BLaER1 (cell line): ENCODE measurements at regions not wholly inside any gene's neighbourhood (a gene's known extent, or its start where the extent isn't known, plus 50 kb on each side); places are given as distances from the start of the nearest gene placed in this dataset.

Experiments
- H3K27ac ChIP-seq: shearing (Covaris generic); formaldehyde crosslinking; 2 replicates; pipeline ENCODE4 v1.8.1; 2022
- H3K27me3 ChIP-seq: shearing (Covaris generic); formaldehyde crosslinking; 2 replicates; pipeline ENCODE4 v1.8.1; 2022
- H3K36me3 ChIP-seq: shearing (Covaris generic); formaldehyde crosslinking; 2 replicates; pipeline ENCODE4 v1.8.1; 2022
- H3K4me1 ChIP-seq: shearing (Covaris generic); formaldehyde crosslinking; 2 replicates; pipeline ENCODE4 v1.8.1; 2022
- H3K4me2 ChIP-seq: shearing (Covaris generic); formaldehyde crosslinking; 2 replicates; pipeline ENCODE4 v1.8.1; 2022
- H3K4me3 ChIP-seq: shearing (Covaris generic); formaldehyde crosslinking; 2 replicates; pipeline ENCODE4 v1.8.1; 2022
- H3K9ac ChIP-seq: shearing (Covaris generic); formaldehyde crosslinking; 2 replicates; pipeline ENCODE4 v1.8.1; 2022
- H3K9me3 ChIP-seq: shearing (Covaris generic); formaldehyde crosslinking; 2 replicates; pipeline ENCODE4 v1.8.1; 2022
- H4K20me1 ChIP-seq: shearing (Covaris generic); formaldehyde crosslinking; 2 replicates; pipeline ENCODE4 v1.8.1; 2022
- Cebpa-rat ChIP-seq: shearing (Covaris generic); IDR thresholded peaks from 2 replicates; pipeline ENCODE4 v1.8.1; 2022

DNA sequence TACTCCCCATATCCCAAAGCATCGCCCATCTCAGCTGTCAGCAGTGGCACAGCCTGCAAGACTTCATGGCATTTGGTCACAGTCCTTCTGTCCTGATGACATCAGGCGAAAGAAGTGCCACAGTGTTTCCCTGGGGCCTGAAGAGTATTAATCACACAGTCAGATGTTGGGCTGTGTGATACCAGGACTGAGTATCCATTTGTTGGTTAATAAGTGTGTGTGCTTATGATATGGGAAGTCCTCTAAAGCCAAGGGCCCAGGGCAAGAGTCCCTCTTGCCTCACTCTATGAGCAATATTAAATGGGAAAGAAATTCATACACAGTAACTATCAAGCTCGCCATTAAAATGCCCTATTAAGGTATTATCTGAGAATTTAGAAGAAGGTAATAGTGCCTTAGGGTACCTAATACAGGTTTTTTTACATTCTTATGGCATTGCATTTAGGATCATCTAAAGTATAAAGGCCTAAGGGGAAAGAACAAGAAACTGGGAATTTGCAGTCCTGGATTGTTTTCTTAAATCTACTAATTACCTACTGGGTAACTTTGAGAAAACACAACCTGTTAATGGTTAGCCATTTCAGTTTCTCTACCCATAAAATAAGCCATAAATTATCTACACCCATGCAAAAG is 204.1 kb upstream of the PREP start:
- Histone ChIP-seq H3K4me2 (no peak overlapping the region), H3K27ac (no peak overlapping the region), H3K27me3 (no peaks in the 10 kb centered on the region), H3K4me1 (no peaks in the 10 kb centered on the region), H3K4me3 (no peak overlapping the region), H3K9ac (no peak overlapping the region), H3K9me3 (no peaks in the 10 kb centered on the region), H4K20me1 (no peaks in the 10 kb centered on the region), H3K36me3 (no peaks in the 10 kb centered on the region)
- TF ChIP-seq Cebpa-rat: no peak

DNA sequence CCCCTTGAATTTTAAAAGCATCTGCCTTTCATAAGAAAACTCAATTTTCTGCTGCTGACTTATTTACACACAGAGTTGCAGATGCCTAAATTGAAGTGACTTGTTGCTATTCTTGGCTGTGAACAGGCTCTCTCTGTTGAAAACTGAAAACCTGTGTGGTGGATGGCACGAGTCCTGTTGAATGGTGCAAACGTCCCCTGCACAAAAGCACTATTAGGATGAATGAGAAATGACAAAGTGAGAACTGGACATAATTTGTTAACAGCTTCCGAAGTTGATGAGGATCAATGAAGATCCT is 201.7 kb upstream of the PREP start:
- Histone ChIP-seq H3K4me2 (no peak overlapping the region), H3K4me1 (no peaks in the 10 kb centered on the region), H3K27ac (no peak overlapping the region), H3K9me3 (no peaks in the 10 kb centered on the region), H3K4me3 (no peak overlapping the region), H3K27me3 (no peaks in the 10 kb centered on the region), H3K9ac (no peak overlapping the region), H3K36me3 (no peaks in the 10 kb centered on the region), H4K20me1 (no peaks in the 10 kb centered on the region)
- TF ChIP-seq Cebpa-rat: no peak

DNA sequence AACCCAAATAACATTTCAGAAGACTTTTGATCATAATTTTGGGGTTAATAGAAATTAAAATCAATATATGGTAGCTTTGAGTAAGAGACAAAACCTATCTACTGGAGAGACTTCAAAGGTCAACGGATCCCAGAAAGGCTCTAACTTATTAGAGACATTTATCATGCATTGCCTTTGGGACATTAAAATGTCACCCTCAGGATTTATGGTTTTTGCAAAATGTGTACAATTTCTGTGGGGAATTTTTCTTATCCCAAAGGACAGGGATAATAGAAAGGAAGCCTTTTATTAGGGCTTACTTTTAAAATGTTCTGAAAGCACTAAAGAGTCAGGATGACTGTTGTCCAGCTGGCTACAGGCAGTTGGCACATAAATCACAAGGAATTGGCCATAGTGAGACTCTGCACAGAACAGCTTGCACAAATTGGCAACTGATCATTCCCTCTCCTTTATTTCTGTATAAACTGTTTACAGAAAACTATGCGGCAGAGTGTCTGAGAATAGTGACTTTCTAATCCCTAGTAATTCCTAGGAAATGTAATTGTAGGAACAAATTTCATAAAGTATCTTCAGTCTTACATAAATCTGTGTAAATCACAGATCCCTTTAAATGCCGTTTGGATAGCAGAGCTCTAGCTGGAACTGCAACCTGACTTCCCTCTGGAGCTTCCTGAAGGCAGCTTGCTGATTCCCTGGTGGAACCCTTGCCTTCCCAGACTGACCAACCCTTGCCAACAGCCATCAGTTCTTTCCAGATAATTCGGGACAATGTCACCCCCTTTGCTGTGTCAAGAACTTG is 201.1 kb upstream of the PREP start:
- Histone ChIP-seq H3K4me3 (no peak overlapping the region), H4K20me1 (no peaks in the 10 kb centered on the region), H3K27ac (no peak overlapping the region), H3K9me3 (no peaks in the 10 kb centered on the region), H3K4me2 (no peak overlapping the region), H3K27me3 (no peaks in the 10 kb centered on the region), H3K9ac (no peak overlapping the region), H3K36me3 (no peaks in the 10 kb centered on the region), H3K4me1 (no peaks in the 10 kb centered on the region)
- no peak for TF ChIP-seq Cebpa-rat

DNA sequence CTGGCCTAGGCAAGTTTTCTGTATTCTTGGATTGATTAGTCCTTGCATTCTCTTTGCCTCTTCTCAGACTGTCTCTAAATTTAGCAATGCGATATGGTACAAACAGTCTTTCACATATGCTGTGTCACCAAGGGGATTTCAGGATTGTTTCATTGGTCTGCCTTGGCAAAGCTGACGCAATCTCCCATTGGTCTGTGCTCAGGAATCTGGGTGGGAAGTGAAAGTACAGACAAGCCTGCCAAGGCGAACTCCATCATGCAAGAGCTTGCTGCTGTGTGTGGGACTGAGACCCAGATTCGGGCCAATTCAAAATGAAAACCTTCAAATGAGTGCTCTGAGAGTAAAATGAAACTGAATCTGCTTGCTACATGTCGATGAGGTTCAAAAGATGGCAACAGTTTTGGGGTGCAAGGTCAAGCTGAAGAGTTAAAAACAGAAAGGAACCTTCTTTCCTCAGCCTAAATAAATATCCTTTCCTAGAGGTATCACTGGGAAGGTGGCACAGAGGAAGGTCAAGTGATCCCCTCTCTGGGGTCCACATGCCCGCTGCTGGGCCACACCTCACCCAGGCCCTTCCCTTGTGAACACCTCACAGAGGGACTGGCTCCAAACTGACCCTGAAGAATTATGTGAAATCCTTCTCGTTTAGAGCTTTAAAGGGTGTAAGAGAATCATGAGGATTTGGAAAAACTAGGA is 198.8 kb upstream of the PREP start:
- Histone ChIP-seq H3K4me2 (no peak overlapping the region), H3K27me3 (no peaks in the 10 kb centered on the region), H3K36me3 (no peaks in the 10 kb centered on the region), H3K9ac (no peak overlapping the region), H3K4me1 (no peaks in the 10 kb centered on the region), H3K4me3 (no peak overlapping the region), H3K27ac (no peak overlapping the region), H3K9me3 (peaks cover 6% of the 10 kb centered on the region), H4K20me1 (no peaks in the 10 kb centered on the region)
- TF ChIP-seq Cebpa-rat: no peak

DNA sequence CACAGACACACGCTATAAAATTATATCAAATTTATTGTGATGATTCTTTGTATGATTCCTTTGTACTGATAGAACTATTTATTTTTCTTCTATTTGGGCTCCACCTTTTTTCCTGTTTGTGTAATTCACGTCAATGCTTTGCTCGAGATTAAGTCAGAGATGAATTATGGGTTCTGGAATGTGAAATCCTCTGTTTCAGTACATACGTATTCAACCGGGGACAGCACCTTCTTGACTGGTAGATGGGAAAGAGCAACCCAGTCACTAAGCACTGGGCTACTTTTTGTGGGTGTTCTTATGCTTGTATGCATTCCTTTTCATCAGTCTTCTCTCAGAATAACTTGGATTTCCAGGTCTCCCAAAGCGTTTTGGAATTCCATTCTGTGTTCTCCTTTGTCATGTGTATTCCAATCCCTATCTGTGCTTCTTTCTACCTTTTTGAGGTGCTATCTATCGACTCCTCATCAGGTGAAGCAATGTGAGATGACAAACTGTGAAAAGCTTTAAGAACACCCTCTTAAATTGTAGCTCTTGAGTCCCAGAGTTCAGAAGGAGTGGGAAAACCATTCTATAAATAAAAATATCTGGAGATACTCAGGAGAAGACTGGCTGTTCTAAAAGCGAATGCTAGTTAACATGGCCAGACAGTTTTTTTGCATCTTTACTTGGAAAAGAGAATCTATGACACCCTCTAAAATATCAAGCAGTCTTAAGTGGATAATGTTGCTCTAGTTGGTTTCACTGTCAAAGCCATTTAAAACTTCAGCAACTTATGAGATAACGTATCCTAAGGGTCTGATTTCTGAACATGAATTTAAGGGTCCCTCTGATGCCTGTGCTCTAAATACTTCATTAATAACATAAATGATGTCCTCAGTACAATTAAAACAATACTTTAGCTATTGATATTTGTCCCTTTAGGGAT is 197.7 kb upstream of the PREP start:
- H3K9ac ChIP-seq: no peak overlapping the region
- H4K20me1 ChIP-seq: no peaks in the 10 kb centered on the region
- no peaks in the 10 kb centered on the region for H3K4me1 ChIP-seq

DNA sequence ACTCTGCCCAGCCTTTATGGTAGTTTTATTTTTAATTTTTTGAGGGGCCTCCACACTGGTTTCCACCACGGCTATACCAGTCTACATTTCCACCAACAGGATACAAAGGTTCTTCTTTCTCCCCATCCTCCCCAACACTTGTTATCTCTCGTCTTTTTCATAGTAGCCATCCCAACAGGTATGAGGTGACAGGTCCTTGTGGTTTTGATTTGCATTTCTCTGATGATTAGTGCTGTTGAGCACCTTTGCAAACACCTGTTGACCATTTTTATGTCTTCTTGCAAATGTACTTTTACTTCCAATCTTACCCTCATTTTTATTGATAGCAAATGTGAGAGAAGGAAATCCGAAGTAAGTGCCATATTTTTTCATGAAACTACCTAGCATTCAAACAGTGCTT is 195.4 kb upstream of the PREP start:
- Histone ChIP-seq H3K4me3 (no peak overlapping the region), H3K9me3 (peaks cover 6% of the 10 kb centered on the region), H4K20me1 (no peaks in the 10 kb centered on the region), H3K36me3 (no peaks in the 10 kb centered on the region), H3K4me2 (no peak overlapping the region), H3K27ac (no peak overlapping the region), H3K4me1 (no peaks in the 10 kb centered on the region), H3K9ac (no peak overlapping the region), H3K27me3 (no peaks in the 10 kb centered on the region)
- no peak for TF ChIP-seq Cebpa-rat

More for the DNA sequence above, 197.7 kb upstream of the PREP start:
- Histone ChIP-seq H3K4me3 (no peak overlapping the region), H3K4me2 (no peak overlapping the region), H3K9me3 (peaks cover 6% of the 10 kb centered on the region), H3K27me3 (no peaks in the 10 kb centered on the region), H3K27ac (no peak overlapping the region), H3K36me3 (no peaks in the 10 kb centered on the region)
- no peak for TF ChIP-seq Cebpa-rat

DNA sequence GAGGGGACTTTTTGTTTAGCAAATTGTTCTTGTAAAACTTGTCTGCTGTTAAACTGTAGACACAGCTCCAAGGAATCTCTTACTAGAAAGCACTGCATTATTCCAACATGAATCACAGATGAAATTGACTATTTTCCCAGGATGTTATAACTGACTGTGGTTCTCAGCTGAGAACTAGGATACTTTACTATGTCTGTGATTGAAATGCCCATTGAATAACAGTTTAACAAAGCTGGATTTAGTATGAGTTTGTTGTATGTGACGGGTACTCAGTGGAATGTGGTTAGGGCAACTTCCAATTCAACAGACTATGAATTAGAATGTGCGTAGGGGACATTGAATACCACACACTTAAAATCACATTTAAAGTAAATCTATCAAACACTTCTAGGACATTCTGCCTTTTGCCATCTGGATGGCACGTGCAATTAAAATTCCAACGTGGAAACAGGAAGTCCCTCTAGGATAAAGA is 193.4 kb upstream of the PREP start:
- no peak overlapping the region for H3K9ac ChIP-seq
- no peaks in the 10 kb centered on the region for H4K20me1 ChIP-seq
- H3K4me3 ChIP-seq: no peak overlapping the region
- H3K4me2 ChIP-seq: no peak overlapping the region
- TF ChIP-seq Cebpa-rat: no peak
- H3K27me3 ChIP-seq: no peaks in the 10 kb centered on the region
- no peak overlapping the region for H3K27ac ChIP-seq
- peaks cover 6% of the 10 kb centered on the region for H3K9me3 ChIP-seq
- no peaks in the 10 kb centered on the region for H3K4me1 ChIP-seq
- H3K36me3 ChIP-seq: no peaks in the 10 kb centered on the region

DNA sequence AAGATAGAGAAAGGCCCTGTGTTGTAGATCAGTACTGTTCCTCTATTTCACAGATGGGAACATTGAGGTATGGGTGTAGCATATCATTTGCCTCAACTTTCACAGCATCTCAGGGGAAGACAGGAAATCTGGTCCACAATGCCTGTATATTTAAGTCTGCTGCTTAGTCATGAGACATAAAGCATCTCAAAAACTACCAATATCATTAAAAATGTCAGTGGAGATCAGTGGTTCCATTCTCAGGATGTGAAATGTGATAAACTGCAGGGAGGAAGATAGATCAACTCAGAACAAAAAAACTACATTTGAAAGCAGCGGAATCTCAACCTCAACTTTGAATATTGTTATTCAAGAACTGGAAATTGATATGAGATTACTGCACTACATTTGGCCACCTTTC is 192.9 kb upstream of the PREP start:
- H3K27me3 ChIP-seq: no peaks in the 10 kb centered on the region
- no peaks in the 10 kb centered on the region for H4K20me1 ChIP-seq
- peaks cover 6% of the 10 kb centered on the region for H3K9me3 ChIP-seq
- no peaks in the 10 kb centered on the region for H3K36me3 ChIP-seq
- H3K4me3 ChIP-seq: no peak overlapping the region
- no peak overlapping the region for H3K4me2 ChIP-seq
- no peaks in the 10 kb centered on the region; the same call in 1 of the 2 replicates for H3K4me1 ChIP-seq
- TF ChIP-seq Cebpa-rat: no peak
- no peak overlapping the region for H3K27ac ChIP-seq
- H3K9ac ChIP-seq: no peak overlapping the region

DNA sequence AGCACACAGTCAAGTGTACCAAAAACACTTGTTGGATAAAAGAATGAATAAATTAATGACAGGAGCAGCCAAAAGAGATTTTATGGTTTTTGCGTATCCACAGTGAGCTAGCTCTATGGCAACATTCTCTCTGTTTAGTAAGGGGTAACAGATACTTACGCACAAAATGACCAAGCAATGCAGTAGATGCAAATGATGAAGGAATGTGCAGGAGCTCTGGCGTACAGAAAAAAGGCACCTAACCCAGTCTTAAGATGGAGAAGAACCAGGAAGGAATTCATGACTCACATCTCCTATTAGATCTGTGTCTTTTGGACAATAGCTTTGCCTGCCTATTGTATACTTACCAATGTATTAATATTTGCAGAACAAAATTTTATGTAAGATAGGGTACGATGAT is 191.9 kb upstream of the PREP start:
- Histone ChIP-seq H3K36me3 (no peaks in the 10 kb centered on the region), H3K27ac (no peak overlapping the region), H4K20me1 (no peaks in the 10 kb centered on the region), H3K9ac (no peak overlapping the region), H3K4me2 (no peak overlapping the region), H3K4me1 (no peaks in the 10 kb centered on the region; the same call in 1 of the 2 replicates), H3K9me3 (peaks cover 6% of the 10 kb centered on the region), H3K4me3 (no peak overlapping the region), H3K27me3 (no peaks in the 10 kb centered on the region)
- no peak for TF ChIP-seq Cebpa-rat
